Osteocyte (in vitro differentiated cells): ENCODE measurements at regions not wholly inside any gene's neighbourhood (a gene's known extent, or its start where the extent isn't known, plus 50 kb on each side); places are given as distances from the start of the nearest gene placed in this dataset.

Source experiments
- DNase-seq: peaks from one replicate; pipeline ENCODE4 v3.0.0; 2021; ENCODE audit warnings: mixed read lengths; ENCODE audit not compliant: unreplicated experiment; ENCODE audit errors: extremely low spot score
- H3K27ac Mint-ChIP-seq: one replicate; pipeline ENCODE4 v1.8.0; 2021; ENCODE audit warnings: mild to moderate bottlenecking, mixed read lengths; ENCODE audit not compliant: unreplicated experiment
- H3K27me3 Mint-ChIP-seq: one replicate; pipeline ENCODE4 v1.8.0; 2021; ENCODE audit warnings: mixed read lengths; ENCODE audit not compliant: unreplicated experiment
- H3K36me3 Mint-ChIP-seq: one replicate; pipeline ENCODE4 v1.8.0; 2021; ENCODE audit warnings: mixed read lengths; ENCODE audit not compliant: unreplicated experiment
- H3K4me1 Mint-ChIP-seq: one replicate; pipeline ENCODE4 v1.8.0; 2021; ENCODE audit warnings: mixed read lengths; ENCODE audit not compliant: unreplicated experiment
- H3K4me3 Mint-ChIP-seq: one replicate; pipeline ENCODE4 v1.8.0; 2021; ENCODE audit warnings: mild to moderate bottlenecking, moderate library complexity, mixed read lengths; ENCODE audit not compliant: unreplicated experiment
- H3K9me3 Mint-ChIP-seq: one replicate; pipeline ENCODE4 v1.8.0; 2021; ENCODE audit warnings: mixed read lengths; ENCODE audit not compliant: unreplicated experiment
- CTCF ChIP-seq: fragments of 200-600 bp; sonication (generic); IDR thresholded peaks from 2 replicates; pipeline ENCODE4 v1.5.0; 2021; ENCODE audit warnings: antibody characterized with exemption, mild to moderate bottlenecking, moderate library complexity

GRCh38 chr7:69358163-69358821, 240.0 kb upstream of the AUTS2 start:
- Mint-ChIP-seq H3K4me3 (no peak overlapping the region), H3K9me3 (no peaks in the 10 kb centered on the region), H3K27me3 (peaks cover 3% of the 10 kb centered on the region), H3K36me3 (no peaks in the 10 kb centered on the region), H3K27ac (no peak overlapping the region), H3K4me1 (peaks cover 6% of the 10 kb centered on the region)
- no peak for TF ChIP-seq CTCF
- no peak for DNase-seq

- no peaks in the 10 kb centered on the region for H3K27me3 Mint-ChIP-seq
- no peak for TF ChIP-seq CTCF
- H3K4me3 Mint-ChIP-seq = no peak overlapping the region
- H3K36me3 Mint-ChIP-seq = no peaks in the 10 kb centered on the region
- no peaks in the 10 kb centered on the region for H3K9me3 Mint-ChIP-seq
- peaks cover 6% of the 10 kb centered on the region for H3K4me1 Mint-ChIP-seq
- no peak overlapping the region for H3K27ac Mint-ChIP-seq
- DNase-seq = no peak
These were observed 239.1 kb upstream of the AUTS2 start for GRCh38 chr7:69359003-69359700.

- H3K36me3 Mint-ChIP-seq = no peaks in the 10 kb centered on the region
- H3K9me3 Mint-ChIP-seq = no peaks in the 10 kb centered on the region
- DNase-seq = no peak
- TF ChIP-seq CTCF = no peak
- H3K27ac Mint-ChIP-seq = no peak overlapping the region
- no peak overlapping the region for H3K4me3 Mint-ChIP-seq
- no peaks in the 10 kb centered on the region for H3K27me3 Mint-ChIP-seq
- H3K4me1 Mint-ChIP-seq = peaks cover 17% of the 10 kb centered on the region
These were observed 237.4 kb upstream of the AUTS2 start for GRCh38 chr7:69360913-69361312.

- H3K27me3 Mint-ChIP-seq = no peaks in the 10 kb centered on the region
- H3K36me3 Mint-ChIP-seq = no peaks in the 10 kb centered on the region
- TF ChIP-seq CTCF = no peak
- DNase-seq = no peak
- H3K4me3 Mint-ChIP-seq = no peak overlapping the region
- H3K27ac Mint-ChIP-seq = no peak overlapping the region
- H3K9me3 Mint-ChIP-seq = no peaks in the 10 kb centered on the region
- peaks cover 34% of the 10 kb centered on the region for H3K4me1 Mint-ChIP-seq
These were observed 235.1 kb upstream of the AUTS2 start for GRCh38 chr7:69363136-69363535.

- TF ChIP-seq CTCF = no peak
- Mint-ChIP-seq H3K27me3 (no peaks in the 10 kb centered on the region), H3K4me1 (peaks cover 28% of the 10 kb centered on the region), H3K9me3 (no peaks in the 10 kb centered on the region), H3K27ac (peak overlapping the region; percentile 94), H3K36me3 (no peaks in the 10 kb centered on the region), H3K4me3 (peak overlapping the region; percentile 51)
- no peak for DNase-seq
These were observed 233.2 kb upstream of the AUTS2 start for GRCh38 chr7:69364813-69365643.
